ENCODE measurements at regions not wholly inside any gene's neighbourhood (a gene's known extent, or its start where the extent isn't known, plus 50 kb on each side); places are given as distances from the start of the nearest gene placed in this dataset.

- WGBS, 2 donors (ENCODE audit: extremely low coverage in 2 of 2, insufficient read length in 2 of 2, insufficient replicate concordance in 1 of 2) = no CpG with 5 or more reads among the region's 13 CpGs
- no peak overlapping the region for H3K4ac ChIP-seq (ENCODE audit: low read length)
- H3K14ac ChIP-seq (ENCODE audit: low read length) = no peak overlapping the region
These were observed 62.0 kb downstream of the FOXL1 start for GRCh38 chr16:86640265-86640843.

GRCh38 chr16:86642087-86642486, 63.7 kb downstream of the FOXL1 start:
- Histone ChIP-seq H3K36me3 (replicated peaks in 1 of 2; ENCODE audit: control insufficient read depth in 2 of 2, insufficient read depth in 2 of 2, low read length in 2 of 2) (no peaks in the 10 kb centered on the region), H3K14ac (ENCODE audit: low read length) (no peak overlapping the region), H3K4me3 (ENCODE audit: low read length in 2 of 2) (no peak overlapping the region), H3K4ac (ENCODE audit: low read length) (no peak overlapping the region), H3K23ac (ENCODE audit: low read depth, low read length, poor library complexity) (no peak overlapping the region), H3K9me3 (replicated peaks in 1 of 2; ENCODE audit: control insufficient read depth in 2 of 2, insufficient read depth in 1 of 2, low read depth in 1 of 2, low read length in 2 of 2) (peaks cover 0 to 3% of the 10 kb centered on the region in 2 donors), H3K4me1 (ENCODE audit: control insufficient read depth in 2 of 2, insufficient read depth in 1 of 2, low read depth in 1 of 2, low read length in 2 of 2) (peaks cover 0 to 3% of the 10 kb centered on the region in 2 donors), H4K8ac (ENCODE audit: low read depth, low read length) (no peak overlapping the region), H3K4me2 (ENCODE audit: insufficient read depth, low read length, poor library complexity, severe bottlenecking) (no peak overlapping the region), H3K18ac (ENCODE audit: low read length) (no peak overlapping the region), H3K79me1 (ENCODE audit: low read depth, low read length) (no peaks in the 10 kb centered on the region), H2BK5ac (ENCODE audit: low read length) (no peak overlapping the region), H2BK12ac (ENCODE audit: low read length) (no peak overlapping the region), H3K27me3 (ENCODE audit: control insufficient read depth in 3 of 3, insufficient read depth in 3 of 3, low read depth in 1 of 3, low read length in 3 of 3) (no peaks in the 10 kb centered on the region), H4K91ac (ENCODE audit: low read depth, low read length, poor library complexity) (no peak overlapping the region), H3K9ac (ENCODE audit: low read depth, low read length, poor library complexity) (no peak overlapping the region), H2AFZ (ENCODE audit: low read length) (no peak overlapping the region), H2BK120ac (ENCODE audit: low read depth, low read length) (no peak overlapping the region), H2AK5ac (ENCODE audit: low read depth, low read length) (no peak overlapping the region), H2BK15ac (ENCODE audit: low read length) (no peak overlapping the region), H3K27ac (replicated peaks; ENCODE audit: low read length) (no peak overlapping the region)
- WGBS, 2 donors (ENCODE audit: extremely low coverage in 2 of 2, insufficient read length in 2 of 2, insufficient replicate concordance in 1 of 2) = no CpG with 5 or more reads among the region's 1 CpG
- no peak for DNase-seq (ENCODE audit: low spot score)

More at GRCh38 chr16:86640265-86640843, 62.0 kb downstream of the FOXL1 start:
- Histone ChIP-seq H3K9ac (ENCODE audit: low read depth, low read length, poor library complexity) (no peak overlapping the region), H3K23ac (ENCODE audit: low read depth, low read length, poor library complexity) (no peak overlapping the region), H2BK120ac (ENCODE audit: low read depth, low read length) (no peak overlapping the region), H3K27me3 (ENCODE audit: control insufficient read depth in 3 of 3, insufficient read depth in 3 of 3, low read depth in 1 of 3, low read length in 3 of 3) (peaks cover 0 to 3% (median 0%) of the 10 kb centered on the region in 3 experiments), H3K18ac (ENCODE audit: low read length) (no peak overlapping the region), H2BK15ac (ENCODE audit: low read length) (no peak overlapping the region), H2AFZ (ENCODE audit: low read length) (no peak overlapping the region), H3K27ac (replicated peaks; ENCODE audit: low read length) (no peak overlapping the region), H4K8ac (ENCODE audit: low read depth, low read length) (no peak overlapping the region), H3K9me3 (replicated peaks in 1 of 2; ENCODE audit: control insufficient read depth in 2 of 2, insufficient read depth in 1 of 2, low read depth in 1 of 2, low read length in 2 of 2) (peaks cover 0 to 2% of the 10 kb centered on the region in 2 donors), H2AK5ac (ENCODE audit: low read depth, low read length) (no peak overlapping the region), H2BK12ac (ENCODE audit: low read length) (no peak overlapping the region), H3K36me3 (replicated peaks in 1 of 2; ENCODE audit: control insufficient read depth in 2 of 2, insufficient read depth in 2 of 2, low read length in 2 of 2) (no peaks in the 10 kb centered on the region), H3K4me3 (ENCODE audit: low read length in 2 of 2) (no peak overlapping the region), H3K4me2 (ENCODE audit: insufficient read depth, low read length, poor library complexity, severe bottlenecking) (no peak overlapping the region), H2BK5ac (ENCODE audit: low read length) (no peak overlapping the region), H3K4me1 (ENCODE audit: control insufficient read depth in 2 of 2, insufficient read depth in 1 of 2, low read depth in 1 of 2, low read length in 2 of 2) (peaks cover 0 to 6% of the 10 kb centered on the region in 2 donors), H4K91ac (ENCODE audit: low read depth, low read length, poor library complexity) (no peak overlapping the region), H3K79me1 (ENCODE audit: low read depth, low read length) (no peaks in the 10 kb centered on the region)
- no peak for DNase-seq (ENCODE audit: low spot score)

- Histone ChIP-seq H3K36me3 (replicated peaks in 1 of 2; ENCODE audit: control insufficient read depth in 2 of 2, insufficient read depth in 2 of 2, low read length in 2 of 2) (no peaks in the 10 kb centered on the region), H2BK5ac (ENCODE audit: low read length) (no peak overlapping the region), H2AFZ (ENCODE audit: low read length) (no peak overlapping the region), H3K23ac (ENCODE audit: low read depth, low read length, poor library complexity) (no peak overlapping the region), H3K27ac (replicated peaks; ENCODE audit: low read length) (no peak overlapping the region), H3K79me1 (ENCODE audit: low read depth, low read length) (no peaks in the 10 kb centered on the region), H3K4me1 (ENCODE audit: control insufficient read depth in 2 of 2, insufficient read depth in 1 of 2, low read depth in 1 of 2, low read length in 2 of 2) (peaks cover 0 to 3% of the 10 kb centered on the region in 2 donors), H3K9me3 (replicated peaks in 1 of 2; ENCODE audit: control insufficient read depth in 2 of 2, insufficient read depth in 1 of 2, low read depth in 1 of 2, low read length in 2 of 2) (peaks cover 0 to 4% of the 10 kb centered on the region in 2 donors), H3K4ac (ENCODE audit: low read length) (no peak overlapping the region), H3K18ac (ENCODE audit: low read length) (no peak overlapping the region), H3K4me3 (ENCODE audit: low read length in 2 of 2) (no peak overlapping the region), H2AK5ac (ENCODE audit: low read depth, low read length) (no peak overlapping the region), H3K4me2 (ENCODE audit: insufficient read depth, low read length, poor library complexity, severe bottlenecking) (no peak overlapping the region), H3K14ac (ENCODE audit: low read length) (no peak overlapping the region), H3K9ac (ENCODE audit: low read depth, low read length, poor library complexity) (no peak overlapping the region), H2BK12ac (ENCODE audit: low read length) (no peak overlapping the region), H4K8ac (ENCODE audit: low read depth, low read length) (no peak overlapping the region), H2BK120ac (ENCODE audit: low read depth, low read length) (no peak overlapping the region), H3K27me3 (ENCODE audit: control insufficient read depth in 3 of 3, insufficient read depth in 3 of 3, low read depth in 1 of 3, low read length in 3 of 3) (no peaks in the 10 kb centered on the region), H4K91ac (ENCODE audit: low read depth, low read length, poor library complexity) (no peak overlapping the region), H2BK15ac (ENCODE audit: low read length) (no peak overlapping the region)
- no CpG with 5 or more reads among the region's 6 CpGs for WGBS, 2 donors (ENCODE audit: extremely low coverage in 2 of 2, insufficient read length in 2 of 2, insufficient replicate concordance in 1 of 2)
- DNase-seq (ENCODE audit: low spot score) = no peak
These were observed 65.3 kb downstream of the FOXL1 start for GRCh38 chr16:86643671-86644070.

- no CpG with 5 or more reads among the region's 2 CpGs for WGBS, 2 donors (ENCODE audit: extremely low coverage in 2 of 2, insufficient read length in 2 of 2, insufficient replicate concordance in 1 of 2)
- Histone ChIP-seq H3K36me3 (replicated peaks in 1 of 2; ENCODE audit: control insufficient read depth in 2 of 2, insufficient read depth in 2 of 2, low read length in 2 of 2) (no peaks in the 10 kb centered on the region), H3K14ac (ENCODE audit: low read length) (no peak overlapping the region), H3K27ac (replicated peaks; ENCODE audit: low read length) (no peak overlapping the region), H3K27me3 (ENCODE audit: control insufficient read depth in 3 of 3, insufficient read depth in 3 of 3, low read depth in 1 of 3, low read length in 3 of 3) (peaks cover 0 to 5% (median 0%) of the 10 kb centered on the region in 3 experiments), H4K8ac (ENCODE audit: low read depth, low read length) (no peak overlapping the region), H2BK120ac (ENCODE audit: low read depth, low read length) (no peak overlapping the region), H3K79me1 (ENCODE audit: low read depth, low read length) (no peaks in the 10 kb centered on the region), H3K4me1 (ENCODE audit: control insufficient read depth in 2 of 2, insufficient read depth in 1 of 2, low read depth in 1 of 2, low read length in 2 of 2) (peaks cover 0 to 4% of the 10 kb centered on the region in 2 donors), H3K4me3 (ENCODE audit: low read length in 2 of 2) (no peak overlapping the region), H3K4me2 (ENCODE audit: insufficient read depth, low read length, poor library complexity, severe bottlenecking) (no peak overlapping the region), H2BK5ac (ENCODE audit: low read length) (no peak overlapping the region), H3K9me3 (replicated peaks in 1 of 2; ENCODE audit: control insufficient read depth in 2 of 2, insufficient read depth in 1 of 2, low read depth in 1 of 2, low read length in 2 of 2) (peaks cover 0 to 3% of the 10 kb centered on the region in 2 donors), H2BK12ac (ENCODE audit: low read length) (no peak overlapping the region), H2AFZ (ENCODE audit: low read length) (no peak overlapping the region), H3K4ac (ENCODE audit: low read length) (no peak overlapping the region), H4K91ac (ENCODE audit: low read depth, low read length, poor library complexity) (no peak overlapping the region), H3K23ac (ENCODE audit: low read depth, low read length, poor library complexity) (no peak overlapping the region), H3K9ac (ENCODE audit: low read depth, low read length, poor library complexity) (no peak overlapping the region), H2BK15ac (ENCODE audit: low read length) (no peak overlapping the region), H3K18ac (ENCODE audit: low read length) (no peak overlapping the region), H2AK5ac (ENCODE audit: low read depth, low read length) (no peak overlapping the region)
- no peak for DNase-seq (ENCODE audit: low spot score)
These were observed 69.2 kb downstream of the FOXL1 start for GRCh38 chr16:86647561-86647960.
